ENCODE measurements at regions not wholly inside any gene's neighbourhood (a gene's known extent, or its start where the extent isn't known, plus 50 kb on each side); places are given as distances from the start of the nearest gene placed in this dataset.
"Not testable (repeated sequence)": the region's sequence is repeated elsewhere in the genome, so short reads cannot be mapped to it uniquely, and the experiment has no call there.

DNA sequence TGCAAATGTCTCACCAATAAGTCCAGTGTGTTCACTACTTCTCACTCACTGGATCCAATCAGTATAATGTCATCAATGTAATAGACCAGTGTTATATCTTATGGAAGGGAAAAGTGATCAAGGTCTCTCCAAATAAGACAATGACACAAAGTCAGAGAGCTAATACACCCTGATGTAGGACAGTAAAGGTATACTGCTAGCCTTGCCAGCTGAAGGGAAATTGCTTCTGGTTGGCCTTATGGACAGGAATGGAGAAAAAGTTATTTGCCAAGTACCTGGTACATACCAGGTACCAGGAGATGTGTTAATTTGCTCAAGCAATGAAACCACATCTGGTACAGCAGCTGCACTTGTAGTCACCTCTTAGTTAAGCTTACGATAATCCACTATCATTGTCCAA is 141.0 kb downstream of the LTN1 start:
- H3K4me3 ChIP-seq = no peak overlapping the region
- H3K9me3 ChIP-seq = no peaks in the 10 kb centered on the region
- H3K4me1 ChIP-seq = no peaks in the 10 kb centered on the region
- no peak for DNase-seq (ENCODE audit: low spot score)
- no peaks in the 10 kb centered on the region for H3K27me3 ChIP-seq
- H3K27ac ChIP-seq = no peak overlapping the region
- TF ChIP-seq, protein P1, sequence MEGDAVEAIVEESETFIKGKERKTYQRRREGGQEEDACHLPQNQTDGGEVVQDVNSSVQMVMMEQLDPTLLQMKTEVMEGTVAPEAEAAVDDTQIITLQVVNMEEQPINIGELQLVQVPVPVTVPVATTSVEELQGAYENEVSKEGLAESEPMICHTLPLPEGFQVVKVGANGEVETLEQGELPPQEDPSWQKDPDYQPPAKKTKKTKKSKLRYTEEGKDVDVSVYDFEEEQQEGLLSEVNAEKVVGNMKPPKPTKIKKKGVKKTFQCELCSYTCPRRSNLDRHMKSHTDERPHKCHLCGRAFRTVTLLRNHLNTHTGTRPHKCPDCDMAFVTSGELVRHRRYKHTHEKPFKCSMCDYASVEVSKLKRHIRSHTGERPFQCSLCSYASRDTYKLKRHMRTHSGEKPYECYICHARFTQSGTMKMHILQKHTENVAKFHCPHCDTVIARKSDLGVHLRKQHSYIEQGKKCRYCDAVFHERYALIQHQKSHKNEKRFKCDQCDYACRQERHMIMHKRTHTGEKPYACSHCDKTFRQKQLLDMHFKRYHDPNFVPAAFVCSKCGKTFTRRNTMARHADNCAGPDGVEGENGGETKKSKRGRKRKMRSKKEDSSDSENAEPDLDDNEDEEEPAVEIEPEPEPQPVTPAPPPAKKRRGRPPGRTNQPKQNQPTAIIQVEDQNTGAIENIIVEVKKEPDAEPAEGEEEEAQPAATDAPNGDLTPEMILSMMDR (IDR thresholded peaks at IDR 0.05) = no peak
- no peaks in the 10 kb centered on the region for H3K36me3 ChIP-seq

DNA sequence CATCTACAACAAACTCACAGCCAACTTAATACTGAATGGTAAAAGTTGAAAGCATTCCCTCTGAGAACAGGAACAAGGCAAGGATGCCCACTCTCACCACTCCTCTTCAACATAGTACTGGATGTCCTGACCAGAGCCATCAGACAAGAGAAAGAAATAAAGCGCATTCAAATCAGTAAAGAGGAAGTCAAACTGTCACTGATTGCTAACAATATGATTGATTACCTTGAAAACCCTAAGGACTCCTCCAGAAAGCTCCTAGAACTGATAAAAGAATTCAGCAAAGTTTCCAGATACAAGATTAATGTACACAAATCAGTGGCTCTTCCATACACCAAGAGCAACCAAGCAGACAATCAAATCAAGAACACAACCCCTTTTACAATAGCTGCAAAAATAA is 153.4 kb downstream of the LTN1 start:
- H3K4me1 ChIP-seq = not testable (repeated sequence)

DNA sequence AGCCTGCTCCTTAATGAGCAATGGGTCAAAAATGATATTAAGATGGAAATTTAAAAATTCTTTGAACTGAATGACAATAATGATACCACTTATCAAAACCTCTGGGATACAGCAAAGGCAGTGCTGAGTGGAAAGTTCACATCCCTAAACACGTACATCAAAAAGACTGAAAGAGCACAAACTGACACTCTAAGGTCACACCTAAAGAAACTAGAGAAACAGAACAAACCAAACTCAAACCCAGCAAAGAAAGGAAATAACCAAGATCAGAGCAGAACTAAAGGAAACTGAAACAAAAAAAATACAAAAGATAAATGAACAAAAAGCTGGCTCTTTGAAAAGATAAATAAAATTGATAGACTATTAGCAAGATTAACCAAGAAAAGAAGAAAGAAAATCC is 155.3 kb downstream of the LTN1 start:
- H3K9me3 ChIP-seq; H3K27me3 ChIP-seq; H3K36me3 ChIP-seq; H3K27ac ChIP-seq; H3K4me1 ChIP-seq; DNase-seq (ENCODE audit: low spot score); H3K4me3 ChIP-seq: not testable (repeated sequence)

More for the DNA sequence above, 153.4 kb downstream of the LTN1 start:
- not testable (repeated sequence) for H3K36me3 ChIP-seq; H3K27me3 ChIP-seq; DNase-seq (ENCODE audit: low spot score); H3K27ac ChIP-seq; H3K9me3 ChIP-seq; H3K4me3 ChIP-seq

DNA sequence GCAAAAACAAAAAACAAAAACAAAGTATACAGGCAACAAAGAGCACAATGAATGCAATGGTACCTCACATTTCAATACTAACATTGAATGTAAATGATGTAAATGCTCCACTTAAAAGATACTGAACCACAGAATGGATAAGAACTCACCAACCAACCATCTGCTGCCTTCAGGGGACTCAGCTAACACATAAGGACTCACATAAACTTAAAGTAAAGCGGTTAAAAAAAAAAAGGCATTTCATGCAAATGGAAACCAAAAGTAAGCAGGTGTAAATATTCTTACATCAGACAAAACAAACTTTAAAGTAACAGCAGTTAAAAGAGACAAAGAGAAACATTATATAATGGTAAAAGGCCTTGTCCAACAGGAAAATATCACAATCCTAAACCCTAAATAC is 156.1 kb downstream of the LTN1 start:
- not testable (repeated sequence) for H3K4me3 ChIP-seq

DNA sequence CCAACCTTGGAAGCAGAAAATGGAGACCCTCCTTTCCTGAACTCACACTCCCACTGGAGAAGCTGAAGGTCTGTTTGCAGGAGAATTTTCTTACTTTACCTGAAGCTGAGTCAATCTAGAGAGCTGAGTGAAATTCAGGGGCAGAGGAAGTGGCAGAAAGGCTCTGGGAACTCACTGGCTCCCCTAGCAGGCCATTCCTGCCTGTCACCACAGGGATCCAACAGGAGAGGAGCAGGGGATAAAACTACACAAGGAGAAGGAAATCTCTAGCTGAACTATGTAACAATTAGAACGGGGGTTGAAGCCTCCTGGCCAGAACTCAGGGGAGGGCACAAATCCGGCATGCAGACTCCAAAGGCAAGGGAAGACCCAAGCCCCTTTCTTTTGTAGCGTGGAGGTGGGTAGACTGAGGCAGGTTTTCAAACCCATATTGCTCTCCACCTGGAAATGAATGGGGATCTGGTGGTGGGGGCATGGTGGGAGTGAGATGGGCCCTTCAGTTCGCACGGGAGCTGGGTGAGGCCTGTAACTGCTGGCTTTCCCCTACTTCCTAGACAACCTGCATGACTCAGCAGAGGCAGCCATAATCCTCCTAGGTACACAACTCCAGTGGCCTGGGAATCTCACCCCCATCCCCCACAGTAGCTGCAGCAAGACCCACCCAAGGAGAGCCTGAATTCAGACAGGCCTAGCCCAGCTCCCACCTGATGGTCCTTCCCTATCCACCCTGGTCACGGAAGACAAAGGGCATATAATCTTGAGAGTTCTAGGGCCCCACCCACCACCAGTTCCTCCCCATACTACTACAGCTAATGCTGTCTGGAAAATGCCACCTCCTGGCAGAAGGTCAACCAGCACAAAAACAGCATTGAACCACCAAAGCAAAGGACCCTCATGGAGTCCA is 158.1 kb downstream of the LTN1 start:
- DNase-seq (ENCODE audit: low spot score) = no peak
- H3K4me3 ChIP-seq = no peak overlapping the region
- H3K4me1 ChIP-seq = peaks cover 0 to 5% of the 10 kb centered on the region in 2 donors
- H3K36me3 ChIP-seq = no peaks in the 10 kb centered on the region
- H3K9me3 ChIP-seq = no peaks in the 10 kb centered on the region
- TF ChIP-seq, protein P1 (IDR thresholded peaks at IDR 0.05) = no peak
- H3K27me3 ChIP-seq = no peaks in the 10 kb centered on the region
- H3K27ac ChIP-seq = no peak overlapping the region

More for the DNA sequence above, 156.1 kb downstream of the LTN1 start:
- DNase-seq (ENCODE audit: low spot score); H3K9me3 ChIP-seq; H3K27me3 ChIP-seq; H3K36me3 ChIP-seq; H3K4me1 ChIP-seq; H3K27ac ChIP-seq: not testable (repeated sequence)

DNA sequence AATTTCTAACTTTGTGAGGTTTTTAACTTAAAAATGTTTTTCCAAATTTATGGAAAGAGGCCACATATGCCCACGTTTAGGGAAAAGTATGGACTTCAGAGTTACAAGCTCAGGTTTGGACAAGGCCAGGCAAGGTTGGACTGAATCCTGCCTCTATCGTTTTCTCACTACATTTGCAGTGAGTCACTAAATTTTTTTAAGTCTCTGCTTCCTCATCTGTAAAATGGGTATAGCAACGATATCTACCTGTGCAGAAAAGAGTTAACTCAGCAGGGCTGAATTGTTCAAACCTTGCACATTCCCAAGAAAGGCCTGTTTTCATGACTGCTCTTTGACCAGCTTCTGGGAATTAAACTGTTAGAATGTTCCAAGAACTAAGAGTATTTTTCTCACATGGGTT is 159.1 kb downstream of the LTN1 start:
- H3K27ac ChIP-seq = no peak overlapping the region
- TF ChIP-seq, protein P1 (IDR thresholded peaks at IDR 0.05) = no peak
- no peak for DNase-seq (ENCODE audit: low spot score)
- no peaks in the 10 kb centered on the region for H3K9me3 ChIP-seq
- no peak overlapping the region for H3K4me3 ChIP-seq
- H3K36me3 ChIP-seq = no peaks in the 10 kb centered on the region
- H3K27me3 ChIP-seq = no peaks in the 10 kb centered on the region
- peaks cover 0 to 5% of the 10 kb centered on the region in 2 donors for H3K4me1 ChIP-seq

DNA sequence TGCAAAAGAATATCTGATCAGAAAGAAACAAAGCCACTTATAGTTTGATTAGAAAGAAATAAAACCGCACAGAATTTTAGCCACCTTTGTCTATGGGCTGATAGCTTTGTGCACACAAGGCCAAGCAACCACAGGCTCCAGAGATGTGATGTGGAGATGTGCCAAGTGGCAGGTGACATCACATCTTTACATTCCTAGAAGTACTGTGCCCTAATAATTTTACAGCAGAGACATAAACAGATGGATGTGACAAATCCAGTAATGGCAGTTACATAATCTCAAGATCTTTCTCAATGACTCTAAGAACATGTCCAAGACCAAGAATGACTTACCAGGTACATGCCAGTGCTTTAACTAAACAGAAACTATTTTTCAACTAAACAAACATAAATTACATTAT is 159.5 kb downstream of the LTN1 start:
- Histone ChIP-seq H3K36me3 (no peaks in the 10 kb centered on the region), H3K4me1 (peaks cover 0 to 5% of the 10 kb centered on the region in 2 donors), H3K27ac (no peak overlapping the region), H3K4me3 (no peak overlapping the region), H3K27me3 (no peaks in the 10 kb centered on the region), H3K9me3 (no peaks in the 10 kb centered on the region)
- TF ChIP-seq, protein P1 (IDR thresholded peaks at IDR 0.05) = no peak
- no peak for DNase-seq (ENCODE audit: low spot score)
